ENCODE measurements at regions not wholly inside any gene's neighbourhood (a gene's known extent, or its start where the extent isn't known, plus 50 kb on each side); places are given as distances from the start of the nearest gene placed in this dataset.
"Not testable (repeated sequence)": the region's sequence is repeated elsewhere in the genome, so short reads cannot be mapped to it uniquely, and the experiment has no call there.

DNA sequence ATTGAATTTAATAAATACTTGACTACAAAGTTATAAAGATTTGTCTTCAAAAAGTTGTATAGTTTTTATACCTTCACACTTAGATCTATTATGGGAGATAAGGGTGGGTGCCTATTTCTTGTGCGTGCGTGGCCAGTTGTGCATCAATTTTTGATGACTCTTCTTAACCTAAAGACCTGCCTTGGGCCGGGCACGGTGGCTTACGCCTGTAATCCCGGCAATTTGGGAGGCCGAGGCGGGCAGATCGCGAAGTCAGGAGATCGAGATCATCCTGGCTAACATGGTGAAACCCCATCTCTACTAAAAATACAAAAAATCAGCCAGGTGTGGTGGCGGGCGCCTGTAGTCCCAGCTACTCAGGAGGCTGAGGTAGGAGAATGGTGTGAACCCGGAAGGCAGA, 830.1 kb downstream of the BRD1 start:
- not testable (repeated sequence) for TF ChIP-seq EZH2phosphoT487 (IDR thresholded peaks at IDR 0.05; ENCODE audit: borderline replicate concordance, low read length)
- TF ChIP-seq, protein P1, sequence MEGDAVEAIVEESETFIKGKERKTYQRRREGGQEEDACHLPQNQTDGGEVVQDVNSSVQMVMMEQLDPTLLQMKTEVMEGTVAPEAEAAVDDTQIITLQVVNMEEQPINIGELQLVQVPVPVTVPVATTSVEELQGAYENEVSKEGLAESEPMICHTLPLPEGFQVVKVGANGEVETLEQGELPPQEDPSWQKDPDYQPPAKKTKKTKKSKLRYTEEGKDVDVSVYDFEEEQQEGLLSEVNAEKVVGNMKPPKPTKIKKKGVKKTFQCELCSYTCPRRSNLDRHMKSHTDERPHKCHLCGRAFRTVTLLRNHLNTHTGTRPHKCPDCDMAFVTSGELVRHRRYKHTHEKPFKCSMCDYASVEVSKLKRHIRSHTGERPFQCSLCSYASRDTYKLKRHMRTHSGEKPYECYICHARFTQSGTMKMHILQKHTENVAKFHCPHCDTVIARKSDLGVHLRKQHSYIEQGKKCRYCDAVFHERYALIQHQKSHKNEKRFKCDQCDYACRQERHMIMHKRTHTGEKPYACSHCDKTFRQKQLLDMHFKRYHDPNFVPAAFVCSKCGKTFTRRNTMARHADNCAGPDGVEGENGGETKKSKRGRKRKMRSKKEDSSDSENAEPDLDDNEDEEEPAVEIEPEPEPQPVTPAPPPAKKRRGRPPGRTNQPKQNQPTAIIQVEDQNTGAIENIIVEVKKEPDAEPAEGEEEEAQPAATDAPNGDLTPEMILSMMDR (IDR thresholded peaks at IDR 0.05; ENCODE audit: low read depth, low read length, poor library complexity, severe bottlenecking) = not testable (repeated sequence)
